ENCODE measurements at regions not wholly inside any gene's neighbourhood (a gene's known extent, or its start where the extent isn't known, plus 50 kb on each side); places are given as distances from the start of the nearest gene placed in this dataset.

- TF ChIP-seq CTCF (conservative IDR thresholded peaks at IDR 0.05; ENCODE audit: low read depth, low read length), result no peak
Measured at GRCh38 chr7:85806321-85806720, 619.5 kb upstream of the SEMA3D start.

GRCh38 chr7:85805656-85806055, 618.8 kb upstream of the SEMA3D start:
- Histone ChIP-seq H3K27me3 (ENCODE audit: insufficient read depth, low read depth) (no peaks in the 10 kb centered on the region), H3K4me1 (ENCODE audit: low read depth, poor library complexity, severe bottlenecking) (no peaks in the 10 kb centered on the region), H3K4me2 (no peak overlapping the region), H3K4me3 (IDR thresholded peaks at IDR 0.05; ENCODE audit: insufficient read depth, low read depth, low read length) (no peak overlapping the region), H3K9ac (no peak overlapping the region), H3K36me3 (ENCODE audit: insufficient read depth) (no peaks in the 10 kb centered on the region), H3K79me2 (ENCODE audit: insufficient read depth, low read depth) (no peaks in the 10 kb centered on the region), H3K27ac (no peak overlapping the region), H4K20me1 (ENCODE audit: insufficient read depth) (no peaks in the 10 kb centered on the region), H2AFZ (ENCODE audit: low read depth) (no peak overlapping the region)
- no peak for TF ChIP-seq CTCF (conservative IDR thresholded peaks at IDR 0.05; ENCODE audit: low read depth, low read length)

More at GRCh38 chr7:85806321-85806720, 619.5 kb upstream of the SEMA3D start:
- Histone ChIP-seq H3K4me2 (no peak overlapping the region), H3K9ac (no peak overlapping the region), H3K36me3 (ENCODE audit: insufficient read depth) (no peaks in the 10 kb centered on the region), H3K79me2 (ENCODE audit: insufficient read depth, low read depth) (no peaks in the 10 kb centered on the region), H3K4me1 (ENCODE audit: low read depth, poor library complexity, severe bottlenecking) (no peaks in the 10 kb centered on the region), H3K27me3 (ENCODE audit: insufficient read depth, low read depth) (no peaks in the 10 kb centered on the region), H4K20me1 (ENCODE audit: insufficient read depth) (no peaks in the 10 kb centered on the region), H2AFZ (ENCODE audit: low read depth) (no peak overlapping the region), H3K27ac (no peak overlapping the region), H3K4me3 (IDR thresholded peaks at IDR 0.05; ENCODE audit: insufficient read depth, low read depth, low read length) (no peak overlapping the region)

- Histone ChIP-seq H4K20me1 (ENCODE audit: insufficient read depth) (no peaks in the 10 kb centered on the region), H3K36me3 (ENCODE audit: insufficient read depth) (no peaks in the 10 kb centered on the region), H3K4me2 (no peak overlapping the region), H3K27me3 (ENCODE audit: insufficient read depth, low read depth) (no peaks in the 10 kb centered on the region), H3K79me2 (ENCODE audit: insufficient read depth, low read depth) (no peaks in the 10 kb centered on the region), H3K27ac (no peak overlapping the region), H2AFZ (ENCODE audit: low read depth) (no peak overlapping the region), H3K4me3 (IDR thresholded peaks at IDR 0.05; ENCODE audit: insufficient read depth, low read depth, low read length) (no peak overlapping the region), H3K9ac (no peak overlapping the region), H3K4me1 (ENCODE audit: low read depth, poor library complexity, severe bottlenecking) (no peaks in the 10 kb centered on the region)
- TF ChIP-seq CTCF (conservative IDR thresholded peaks at IDR 0.05; ENCODE audit: low read depth, low read length), result no peak
Measured at GRCh38 chr7:85805249-85805648, 618.4 kb upstream of the SEMA3D start.

GRCh38 chr7:85802211-85802610, 615.4 kb upstream of the SEMA3D start:
- no peaks in the 10 kb centered on the region for H4K20me1 ChIP-seq (ENCODE audit: insufficient read depth)
- H3K9ac ChIP-seq, result no peak overlapping the region
- H3K4me3 ChIP-seq (IDR thresholded peaks at IDR 0.05; ENCODE audit: insufficient read depth, low read depth, low read length), result no peak overlapping the region
- no peaks in the 10 kb centered on the region for H3K36me3 ChIP-seq (ENCODE audit: insufficient read depth)
- no peak overlapping the region for H2AFZ ChIP-seq (ENCODE audit: low read depth)
- H3K4me2 ChIP-seq, result no peak overlapping the region
- H3K79me2 ChIP-seq (ENCODE audit: insufficient read depth, low read depth), result no peaks in the 10 kb centered on the region
- H3K27me3 ChIP-seq (ENCODE audit: insufficient read depth, low read depth), result no peaks in the 10 kb centered on the region
- no peaks in the 10 kb centered on the region for H3K4me1 ChIP-seq (ENCODE audit: low read depth, poor library complexity, severe bottlenecking)
- no peak for TF ChIP-seq CTCF (conservative IDR thresholded peaks at IDR 0.05; ENCODE audit: low read depth, low read length)
- no peak overlapping the region for H3K27ac ChIP-seq
